ENCODE measurements at regions not wholly inside any gene's neighbourhood (a gene's known extent, or its start where the extent isn't known, plus 50 kb on each side); places are given as distances from the start of the nearest gene placed in this dataset.

DNA sequence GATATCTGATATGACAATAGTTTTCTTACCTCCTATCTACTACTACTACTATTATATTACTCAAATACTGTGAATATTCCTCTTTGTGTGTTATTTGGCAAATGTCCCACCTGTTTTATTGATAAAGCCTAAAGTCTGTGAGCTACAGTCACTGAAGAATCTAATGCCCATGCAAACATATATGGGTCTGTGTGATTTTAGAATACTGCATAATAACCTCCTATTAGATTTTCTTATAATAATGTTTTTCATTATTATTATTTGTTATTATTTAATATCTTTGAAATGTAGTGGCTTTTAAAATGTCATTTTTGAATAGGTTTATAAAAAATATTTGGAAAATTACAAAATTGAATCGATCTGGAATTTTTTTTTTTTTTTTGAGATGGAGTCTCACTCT is 1330.8 kb upstream of the MIR17HG start:
- Histone ChIP-seq H3F3A (ENCODE audit: control insufficient read depth, insufficient read depth) (no peaks in the 10 kb centered on the region), H3K27ac (ENCODE audit: low read depth, low read length) (no peak overlapping the region), H3K4me2 (ENCODE audit: low read length) (no peak overlapping the region), H3K79me2 (ENCODE audit: control insufficient read depth, low read length) (no peaks in the 10 kb centered on the region), H3K4me3 (ENCODE audit: low read length) (no peak overlapping the region), H3K9me2 (replicated peaks; ENCODE audit: control insufficient read depth, low read length) (no peaks in the 10 kb centered on the region), H3K27me3 (ENCODE audit: control insufficient read depth, low read length) (no peaks in the 10 kb centered on the region), H4K20me1 (ENCODE audit: control insufficient read depth, insufficient read depth, low read depth, low read length) (no peaks in the 10 kb centered on the region), H3K36me3 (ENCODE audit: control insufficient read depth, low read length) (no peaks in the 10 kb centered on the region), H3K4me1 (ENCODE audit: control insufficient read depth, low read length) (no peaks in the 10 kb centered on the region), H3K9me3 (ENCODE audit: control insufficient read depth, insufficient read depth, low read length) (no peaks in the 10 kb centered on the region)
- TF ChIP-seq, protein P1, sequence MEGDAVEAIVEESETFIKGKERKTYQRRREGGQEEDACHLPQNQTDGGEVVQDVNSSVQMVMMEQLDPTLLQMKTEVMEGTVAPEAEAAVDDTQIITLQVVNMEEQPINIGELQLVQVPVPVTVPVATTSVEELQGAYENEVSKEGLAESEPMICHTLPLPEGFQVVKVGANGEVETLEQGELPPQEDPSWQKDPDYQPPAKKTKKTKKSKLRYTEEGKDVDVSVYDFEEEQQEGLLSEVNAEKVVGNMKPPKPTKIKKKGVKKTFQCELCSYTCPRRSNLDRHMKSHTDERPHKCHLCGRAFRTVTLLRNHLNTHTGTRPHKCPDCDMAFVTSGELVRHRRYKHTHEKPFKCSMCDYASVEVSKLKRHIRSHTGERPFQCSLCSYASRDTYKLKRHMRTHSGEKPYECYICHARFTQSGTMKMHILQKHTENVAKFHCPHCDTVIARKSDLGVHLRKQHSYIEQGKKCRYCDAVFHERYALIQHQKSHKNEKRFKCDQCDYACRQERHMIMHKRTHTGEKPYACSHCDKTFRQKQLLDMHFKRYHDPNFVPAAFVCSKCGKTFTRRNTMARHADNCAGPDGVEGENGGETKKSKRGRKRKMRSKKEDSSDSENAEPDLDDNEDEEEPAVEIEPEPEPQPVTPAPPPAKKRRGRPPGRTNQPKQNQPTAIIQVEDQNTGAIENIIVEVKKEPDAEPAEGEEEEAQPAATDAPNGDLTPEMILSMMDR (IDR thresholded peaks at IDR 0.05; ENCODE audit: low read depth, low read length, poor library complexity, severe bottlenecking): no peak
- TF ChIP-seq EZH2phosphoT487 (IDR thresholded peaks at IDR 0.05; ENCODE audit: borderline replicate concordance, low read length): no peak

DNA sequence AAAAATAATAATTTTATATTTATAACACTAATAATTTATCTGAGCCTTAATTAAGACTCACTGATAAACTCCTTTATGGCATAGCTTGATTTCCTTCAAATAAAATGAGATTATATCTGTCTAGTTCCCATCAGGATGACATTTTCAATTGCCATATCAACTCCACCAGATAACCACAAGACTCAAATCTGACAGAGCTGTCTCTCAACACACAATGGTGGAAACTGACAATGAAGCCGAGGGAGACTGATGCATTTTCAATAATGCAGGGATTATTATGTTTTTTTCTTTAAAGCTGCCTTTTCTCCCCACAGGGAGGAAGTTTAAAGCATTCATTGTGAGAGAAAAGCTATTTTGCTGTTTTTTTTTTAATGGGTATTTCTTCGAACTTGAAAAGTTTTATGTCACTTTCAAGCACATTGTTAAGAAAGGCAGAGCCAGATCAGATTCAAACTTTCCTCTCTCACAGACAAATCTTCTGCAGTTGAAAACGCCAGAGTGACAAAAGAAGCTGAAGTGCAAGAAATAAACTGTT is 1326.9 kb upstream of the MIR17HG start:
- TF ChIP-seq, protein P1 (IDR thresholded peaks at IDR 0.05; ENCODE audit: low read depth, low read length, poor library complexity, severe bottlenecking): no peak
- no peak for TF ChIP-seq EZH2phosphoT487 (IDR thresholded peaks at IDR 0.05; ENCODE audit: borderline replicate concordance, low read length)
- Histone ChIP-seq H3K4me1 (ENCODE audit: control insufficient read depth, low read length) (no peaks in the 10 kb centered on the region), H3K79me2 (ENCODE audit: control insufficient read depth, low read length) (no peaks in the 10 kb centered on the region), H3K27ac (ENCODE audit: low read depth, low read length) (no peak overlapping the region), H3K9me2 (replicated peaks; ENCODE audit: control insufficient read depth, low read length) (no peaks in the 10 kb centered on the region), H3K4me2 (ENCODE audit: low read length) (no peak overlapping the region), H3F3A (ENCODE audit: control insufficient read depth, insufficient read depth) (no peaks in the 10 kb centered on the region), H3K4me3 (ENCODE audit: low read length) (no peak overlapping the region), H3K27me3 (ENCODE audit: control insufficient read depth, low read length) (no peaks in the 10 kb centered on the region), H4K20me1 (ENCODE audit: control insufficient read depth, insufficient read depth, low read depth, low read length) (no peaks in the 10 kb centered on the region), H3K36me3 (ENCODE audit: control insufficient read depth, low read length) (no peaks in the 10 kb centered on the region), H3K9me3 (ENCODE audit: control insufficient read depth, insufficient read depth, low read length) (no peaks in the 10 kb centered on the region)

DNA sequence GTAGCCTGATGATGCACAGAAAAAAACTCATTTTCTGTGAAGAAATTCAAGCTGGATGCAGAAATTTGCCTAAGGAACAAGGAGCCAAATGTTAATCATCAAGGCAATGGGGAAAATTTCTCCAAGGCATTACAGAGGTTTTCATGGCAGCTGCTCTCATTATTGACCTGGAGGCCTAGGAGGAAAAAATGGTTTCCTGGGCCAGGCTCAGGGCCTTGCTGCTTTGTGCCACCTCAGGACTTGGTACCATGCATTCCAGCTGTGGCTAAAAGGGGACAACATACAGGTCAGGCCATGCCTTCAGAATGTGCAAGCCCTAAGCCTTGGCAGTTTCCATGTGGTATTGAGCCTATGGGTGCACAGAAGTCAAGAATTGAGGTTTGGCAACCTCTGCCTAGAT is 1320.1 kb upstream of the MIR17HG start:
- Histone ChIP-seq H3K4me1 (ENCODE audit: control insufficient read depth, low read length) (no peaks in the 10 kb centered on the region), H4K20me1 (ENCODE audit: control insufficient read depth, insufficient read depth, low read depth, low read length) (no peaks in the 10 kb centered on the region), H3K4me2 (ENCODE audit: low read length) (no peak overlapping the region), H3K27me3 (ENCODE audit: control insufficient read depth, low read length) (no peaks in the 10 kb centered on the region), H3F3A (ENCODE audit: control insufficient read depth, insufficient read depth) (no peaks in the 10 kb centered on the region), H3K9me3 (ENCODE audit: control insufficient read depth, insufficient read depth, low read length) (no peaks in the 10 kb centered on the region; the same call in 1 of the 2 replicates), H3K79me2 (ENCODE audit: control insufficient read depth, low read length) (no peaks in the 10 kb centered on the region), H3K9me2 (replicated peaks; ENCODE audit: control insufficient read depth, low read length) (no peaks in the 10 kb centered on the region), H3K4me3 (ENCODE audit: low read length) (no peak overlapping the region), H3K27ac (ENCODE audit: low read depth, low read length) (no peak overlapping the region), H3K36me3 (ENCODE audit: control insufficient read depth, low read length) (no peaks in the 10 kb centered on the region)
- TF ChIP-seq, protein P1 (IDR thresholded peaks at IDR 0.05; ENCODE audit: low read depth, low read length, poor library complexity, severe bottlenecking): no peak
- TF ChIP-seq EZH2phosphoT487 (IDR thresholded peaks at IDR 0.05; ENCODE audit: borderline replicate concordance, low read length): no peak
